Neural progenitor cell (in vitro differentiated cells): ENCODE measurements at regions not wholly inside any gene's neighbourhood (a gene's known extent, or its start where the extent isn't known, plus 50 kb on each side); places are given as distances from the start of the nearest gene placed in this dataset.

Source experiments
- DNase-seq: peaks from one replicate; pipeline ENCODE4 v3.0.0-alpha.2; 2016; ENCODE audit warnings: low spot score
- H2AFZ ChIP-seq: fragments of 200-600 bp; sonication (generic); replicated peaks from 2 replicates; pipeline ENCODE4 v1.6.1; 2016; ENCODE audit warnings: antibody characterized with exemption
- H3F3A ChIP-seq: fragments of 200-600 bp; sonication (generic); 2 replicates; pipeline ENCODE4 v1.6.1; 2016; ENCODE audit warnings: antibody characterized with exemption, low read depth
- H3K27ac ChIP-seq: fragments of 200-600 bp; sonication (generic); 2 replicates; pipeline ENCODE4 v1.5.1; 2016; ENCODE audit warnings: mild to moderate bottlenecking
- H3K27me3 ChIP-seq: fragments of 200-600 bp; sonication (generic); 2 replicates; pipeline ENCODE4 v1.6.1; 2016; ENCODE audit warnings: mild to moderate bottlenecking, moderate library complexity
- H3K36me3 ChIP-seq: fragments of 200-600 bp; sonication (generic); 2 replicates; pipeline ENCODE4 v1.5.1; 2016
- H3K4me1 ChIP-seq: fragments of 200-600 bp; sonication (generic); 2 replicates; pipeline ENCODE4 v1.6.1; 2016; ENCODE audit warnings: mixed run types
- H3K4me2 ChIP-seq: fragments of 200-600 bp; sonication (generic); 2 replicates; pipeline ENCODE4 v1.6.1; 2016
- H3K4me3 ChIP-seq: fragments of 200-600 bp; sonication (generic); 2 replicates; pipeline ENCODE4 v1.5.1; 2016
- H3K79me2 ChIP-seq: fragments of 200-600 bp; sonication (generic); 2 replicates; pipeline ENCODE4 v1.6.1; 2016; ENCODE audit warnings: low read depth
- H3K9ac ChIP-seq: fragments of 200-600 bp; sonication (generic); 2 replicates; pipeline ENCODE4 v1.6.1; 2016
- H3K9me3 ChIP-seq: fragments of 200-600 bp; sonication (generic); 2 replicates; pipeline ENCODE4 v1.5.1; 2016; ENCODE audit warnings: low read depth
- H4K20me1 ChIP-seq: fragments of 200-600 bp; sonication (generic); 2 replicates; pipeline ENCODE4 v1.6.1; 2016; ENCODE audit warnings: low read depth
- H3K27ac Mint-ChIP-seq: 3 replicates; pipeline ENCODE4 v1.8.0; 2021; ENCODE audit warnings: mixed read lengths
- H3K27me3 Mint-ChIP-seq: 2 replicates; pipeline ENCODE4 v1.8.0; 2022; ENCODE audit warnings: low read depth, mild to moderate bottlenecking, inconsistent platforms, moderate library complexity, mixed read lengths; ENCODE audit not compliant: insufficient read depth
- H3K36me3 Mint-ChIP-seq: 3 replicates; pipeline ENCODE4 v1.8.0; 2021; ENCODE audit warnings: mixed read lengths
- H3K4me1 Mint-ChIP-seq: 3 replicates; pipeline ENCODE4 v1.8.0; 2021; ENCODE audit warnings: mixed read lengths
- H3K4me3 Mint-ChIP-seq: 3 replicates; pipeline ENCODE4 v1.8.0; 2021; ENCODE audit warnings: mild to moderate bottlenecking, moderate library complexity, mixed read lengths
- H3K9me3 Mint-ChIP-seq: 3 replicates; pipeline ENCODE4 v1.8.0; 2020; ENCODE audit warnings: mixed read lengths
- EZH2 ChIP-seq: fragments of 200-600 bp; sonication (generic); IDR thresholded peaks from 2 replicates; pipeline ENCODE4 v1.6.1; 2017; ENCODE audit warnings: antibody characterized with exemption, mild to moderate bottlenecking, moderate library complexity
- EZH2phosphoT487 ChIP-seq: fragments of 200-600 bp; sonication (generic); IDR thresholded peaks from 2 replicates; pipeline ENCODE4 v1.6.1; 2017; ENCODE audit warnings: antibody characterized with exemption
- TF ChIP-seq, protein P1 (sequence below): fragments of 200-600 bp; sonication (generic); IDR thresholded peaks from 2 replicates; pipeline ENCODE4 v1.5.1; 2017; ENCODE audit warnings: antibody characterized with exemption, mild to moderate bottlenecking

DNA sequence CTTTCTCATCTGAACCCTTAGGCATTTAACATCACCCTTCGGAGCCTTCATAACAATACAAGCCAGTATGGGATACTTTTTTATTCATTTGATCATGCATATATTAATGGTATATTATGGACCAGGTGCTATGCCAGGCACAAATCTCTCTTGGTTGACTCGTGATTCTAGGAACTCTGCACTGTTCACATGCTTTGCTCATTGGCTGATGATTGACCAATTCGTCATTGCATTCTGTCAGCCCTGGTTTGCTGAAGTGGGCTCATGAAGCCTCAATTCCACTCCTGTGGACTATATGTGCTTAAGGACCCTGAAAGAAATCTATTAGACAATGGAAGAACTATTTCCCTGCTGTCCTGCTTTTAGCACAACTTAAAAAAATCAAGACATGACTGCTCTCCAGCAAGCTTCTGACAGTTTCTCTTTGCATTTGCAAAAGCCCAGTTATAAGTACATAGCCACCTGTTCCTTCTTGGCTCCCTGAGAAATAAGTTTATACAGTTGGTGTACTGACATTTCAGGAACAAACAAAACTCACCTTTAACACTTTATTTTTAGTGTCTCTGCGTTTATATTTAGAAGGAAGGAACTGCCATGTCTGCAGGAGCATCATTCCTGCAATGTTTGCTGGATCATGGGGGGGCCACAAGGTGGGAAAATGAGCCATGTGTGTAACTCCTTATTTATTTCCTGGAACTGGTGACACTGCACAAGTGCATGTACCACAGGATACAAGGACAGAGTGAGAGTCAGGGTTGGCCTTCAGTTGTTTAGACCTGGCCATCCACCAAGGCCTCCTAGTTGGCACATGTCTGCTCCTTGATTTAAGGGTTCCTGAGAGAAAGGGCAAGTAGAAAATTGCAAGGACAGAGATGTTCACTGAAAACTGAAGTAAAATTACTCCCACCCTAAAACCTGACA lies 146.0 kb upstream of the NAMPT start:
- H3K9me3 Mint-ChIP-seq = no peaks in the 10 kb centered on the region
- H3K36me3 Mint-ChIP-seq = no peaks in the 10 kb centered on the region
- no peak for TF ChIP-seq EZH2phosphoT487
- no peak for TF ChIP-seq EZH2
- no peaks in the 10 kb centered on the region for H3F3A ChIP-seq
- H3K27me3 ChIP-seq = no peaks in the 10 kb centered on the region
- no peaks in the 10 kb centered on the region for H3K36me3 ChIP-seq
- no peak overlapping the region for H3K4me3 Mint-ChIP-seq
- H3K4me1 Mint-ChIP-seq = no peaks in the 10 kb centered on the region
- no peak overlapping the region for H3K9ac ChIP-seq
- no peak overlapping the region for H3K4me2 ChIP-seq
- no peaks in the 10 kb centered on the region for H3K9me3 ChIP-seq
- H3K79me2 ChIP-seq = no peaks in the 10 kb centered on the region
- peaks cover 2% of the 10 kb centered on the region for H3K27me3 Mint-ChIP-seq
- no peaks in the 10 kb centered on the region for H4K20me1 ChIP-seq
- H3K4me3 ChIP-seq = no peak overlapping the region
- H3K4me1 ChIP-seq = no peaks in the 10 kb centered on the region
- no peak overlapping the region for H3K27ac Mint-ChIP-seq
- H3K27ac ChIP-seq = no peak overlapping the region
- H2AFZ ChIP-seq = no peak overlapping the region
- no peak for DNase-seq

DNA sequence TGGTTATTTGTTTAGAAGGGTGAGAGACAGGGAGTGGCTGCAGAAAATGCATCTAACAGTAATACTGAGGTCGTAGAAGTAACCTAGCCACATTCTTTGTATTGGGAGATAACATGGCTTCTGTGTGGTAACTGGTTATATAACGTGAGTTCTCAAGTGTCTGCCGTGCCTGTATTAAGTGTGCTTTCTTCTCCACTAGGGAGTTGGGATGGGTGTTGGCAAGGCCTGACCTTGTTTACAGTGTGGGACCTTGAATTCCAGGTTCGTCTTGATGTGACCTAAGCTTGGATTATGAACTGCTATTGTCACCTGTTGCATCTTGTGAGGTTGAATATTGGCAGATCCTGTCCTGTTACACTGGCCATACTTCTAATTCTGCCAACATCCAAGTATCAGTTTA lies 145.3 kb upstream of the NAMPT start:
- H3K9me3 ChIP-seq = no peaks in the 10 kb centered on the region
- H2AFZ ChIP-seq = no peak overlapping the region
- no peak for DNase-seq
- H3K4me2 ChIP-seq = no peak overlapping the region
- Mint-ChIP-seq H3K4me3 (no peak overlapping the region), H3K27ac (no peak overlapping the region), H3K4me1 (no peaks in the 10 kb centered on the region), H3K27me3 (peaks cover 2% of the 10 kb centered on the region), H3K36me3 (no peaks in the 10 kb centered on the region), H3K9me3 (no peaks in the 10 kb centered on the region)
- TF ChIP-seq EZH2 = no peak
- TF ChIP-seq EZH2phosphoT487 = no peak
- TF ChIP-seq, protein P1, sequence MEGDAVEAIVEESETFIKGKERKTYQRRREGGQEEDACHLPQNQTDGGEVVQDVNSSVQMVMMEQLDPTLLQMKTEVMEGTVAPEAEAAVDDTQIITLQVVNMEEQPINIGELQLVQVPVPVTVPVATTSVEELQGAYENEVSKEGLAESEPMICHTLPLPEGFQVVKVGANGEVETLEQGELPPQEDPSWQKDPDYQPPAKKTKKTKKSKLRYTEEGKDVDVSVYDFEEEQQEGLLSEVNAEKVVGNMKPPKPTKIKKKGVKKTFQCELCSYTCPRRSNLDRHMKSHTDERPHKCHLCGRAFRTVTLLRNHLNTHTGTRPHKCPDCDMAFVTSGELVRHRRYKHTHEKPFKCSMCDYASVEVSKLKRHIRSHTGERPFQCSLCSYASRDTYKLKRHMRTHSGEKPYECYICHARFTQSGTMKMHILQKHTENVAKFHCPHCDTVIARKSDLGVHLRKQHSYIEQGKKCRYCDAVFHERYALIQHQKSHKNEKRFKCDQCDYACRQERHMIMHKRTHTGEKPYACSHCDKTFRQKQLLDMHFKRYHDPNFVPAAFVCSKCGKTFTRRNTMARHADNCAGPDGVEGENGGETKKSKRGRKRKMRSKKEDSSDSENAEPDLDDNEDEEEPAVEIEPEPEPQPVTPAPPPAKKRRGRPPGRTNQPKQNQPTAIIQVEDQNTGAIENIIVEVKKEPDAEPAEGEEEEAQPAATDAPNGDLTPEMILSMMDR = no peak
- H3K4me1 ChIP-seq = no peaks in the 10 kb centered on the region
- H4K20me1 ChIP-seq = no peaks in the 10 kb centered on the region
- H3K79me2 ChIP-seq = no peaks in the 10 kb centered on the region
- H3K36me3 ChIP-seq = no peaks in the 10 kb centered on the region
- H3K4me3 ChIP-seq = no peak overlapping the region
- no peak overlapping the region for H3K9ac ChIP-seq
- no peaks in the 10 kb centered on the region for H3F3A ChIP-seq
- no peak overlapping the region for H3K27ac ChIP-seq
- no peaks in the 10 kb centered on the region for H3K27me3 ChIP-seq

DNA sequence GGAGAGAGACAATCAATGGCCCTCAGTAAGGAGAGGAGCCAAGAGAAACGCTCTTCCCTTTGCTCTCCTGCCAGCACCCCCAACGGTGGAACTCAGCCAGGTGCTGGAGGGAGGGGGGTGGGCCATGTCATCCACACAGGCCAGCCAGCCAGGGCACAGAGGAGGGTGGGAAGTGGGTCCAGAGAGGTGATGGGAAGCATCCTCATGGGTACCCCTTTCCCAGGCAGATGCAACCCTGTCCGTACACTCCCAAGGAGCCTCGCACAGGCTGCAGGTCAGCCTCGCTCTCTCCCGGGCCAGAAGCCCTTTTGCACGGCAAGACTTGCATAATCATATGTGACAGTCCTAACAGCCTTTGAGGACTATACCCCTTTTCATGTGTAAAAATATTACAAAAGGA lies 142.0 kb upstream of the NAMPT start:
- Mint-ChIP-seq H3K27me3 (peaks cover 2% of the 10 kb centered on the region), H3K4me1 (no peaks in the 10 kb centered on the region), H3K9me3 (no peaks in the 10 kb centered on the region), H3K4me3 (no peak overlapping the region), H3K36me3 (no peaks in the 10 kb centered on the region), H3K27ac (no peak overlapping the region)
- no peak overlapping the region for H2AFZ ChIP-seq
- no peak for DNase-seq
- H3K36me3 ChIP-seq = no peaks in the 10 kb centered on the region
- H3K4me1 ChIP-seq = no peaks in the 10 kb centered on the region
- no peak overlapping the region for H3K9ac ChIP-seq
- no peaks in the 10 kb centered on the region for H3K9me3 ChIP-seq
- no peaks in the 10 kb centered on the region for H4K20me1 ChIP-seq
- H3K79me2 ChIP-seq = no peaks in the 10 kb centered on the region
- H3K27ac ChIP-seq = no peak overlapping the region
- no peaks in the 10 kb centered on the region for H3F3A ChIP-seq
- TF ChIP-seq EZH2phosphoT487 (no peak), EZH2 (no peak)
- TF ChIP-seq, protein P1 = no peak
- no peaks in the 10 kb centered on the region for H3K27me3 ChIP-seq
- no peak overlapping the region for H3K4me3 ChIP-seq
- no peak overlapping the region for H3K4me2 ChIP-seq
